GM21717 (cell line): ENCODE measurements at regions not wholly inside any gene's neighbourhood (a gene's known extent, or its start where the extent isn't known, plus 50 kb on each side); places are given as distances from the start of the nearest gene placed in this dataset.
"Not testable (repeated sequence)": the region's sequence is repeated elsewhere in the genome, so short reads cannot be mapped to it uniquely, and the experiment has no call there.

Experiments
- ATAC-seq: cut with Tn5 transposase; IDR thresholded peaks from one replicate; pipeline ENCODE4 v1.9.1; 2021; ENCODE audit warnings: mild to moderate bottlenecking, moderate library complexity; ENCODE audit not compliant: unreplicated experiment

- ATAC-seq = no peak
Observed at GRCh38 chr17:73838815-73839214, 194.6 kb upstream of the SDK2 start.

GRCh38 chr17:73840829-73841228 lies 196.6 kb upstream of the SDK2 start:
- no peak for ATAC-seq

GRCh38 chr17:73841431-73842060 lies 197.3 kb upstream of the SDK2 start:
- ATAC-seq = no peak

DNA sequence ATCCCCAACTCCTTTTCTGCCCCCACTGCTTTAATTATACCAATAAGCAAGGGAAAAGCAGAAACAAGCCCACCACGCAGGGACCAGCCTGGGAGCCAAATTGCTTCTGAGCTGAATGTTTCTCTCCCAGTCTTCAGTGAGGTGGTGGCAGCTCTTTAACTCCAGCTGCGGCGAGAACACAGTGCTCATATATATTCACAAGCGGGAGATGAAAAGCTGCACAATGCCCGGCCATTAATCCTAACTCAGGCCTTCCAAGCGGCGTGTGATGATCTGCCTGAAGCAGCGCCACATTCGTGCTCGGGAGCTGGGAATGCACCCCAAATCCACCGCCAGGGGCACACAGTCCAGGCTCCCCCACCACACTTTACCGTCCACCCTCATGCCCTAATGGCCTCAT lies 203.7 kb upstream of the SDK2 start:
- no peak for ATAC-seq

GRCh38 chr17:73850426-73850825 lies 206.2 kb upstream of the SDK2 start:
- ATAC-seq = no peak

- no peak for ATAC-seq
Observed at GRCh38 chr17:73851091-73851490, 206.8 kb upstream of the SDK2 start.

- ATAC-seq = no peak
Observed at GRCh38 chr17:73851921-73852320, 207.7 kb upstream of the SDK2 start.

DNA sequence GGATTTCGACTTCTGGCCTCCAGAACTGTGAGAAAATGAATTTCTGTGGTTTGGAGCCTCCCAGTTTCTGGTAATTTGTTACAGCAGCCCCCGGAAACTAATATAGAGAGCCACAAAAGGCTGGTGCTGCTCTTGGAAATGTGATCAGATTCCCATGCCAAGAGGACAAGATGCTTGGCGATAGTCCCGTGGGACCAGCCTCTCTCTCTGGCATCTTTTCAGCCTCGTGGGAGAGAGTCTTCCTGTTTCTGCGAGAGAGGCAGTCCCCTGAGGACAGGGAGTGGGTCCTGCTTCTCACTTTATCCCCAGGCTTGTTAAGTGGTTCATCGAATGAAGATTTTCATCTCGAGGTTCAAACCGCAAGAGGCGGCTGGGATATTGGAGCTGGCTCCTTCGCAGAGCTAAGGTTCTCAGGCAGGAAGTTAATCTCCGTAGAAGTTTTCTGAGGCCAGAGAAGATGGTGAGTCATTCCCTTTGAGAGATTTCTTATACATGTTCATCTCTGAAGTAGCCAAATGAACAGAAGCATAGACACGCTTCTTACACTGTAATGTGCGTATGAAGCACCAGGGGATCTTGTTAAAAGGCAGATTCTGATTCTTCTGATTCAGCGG lies 211.6 kb upstream of the SDK2 start:
- ATAC-seq = no peak

GRCh38 chr17:73856556-73856955 lies 212.3 kb upstream of the SDK2 start:
- no peak for ATAC-seq

DNA sequence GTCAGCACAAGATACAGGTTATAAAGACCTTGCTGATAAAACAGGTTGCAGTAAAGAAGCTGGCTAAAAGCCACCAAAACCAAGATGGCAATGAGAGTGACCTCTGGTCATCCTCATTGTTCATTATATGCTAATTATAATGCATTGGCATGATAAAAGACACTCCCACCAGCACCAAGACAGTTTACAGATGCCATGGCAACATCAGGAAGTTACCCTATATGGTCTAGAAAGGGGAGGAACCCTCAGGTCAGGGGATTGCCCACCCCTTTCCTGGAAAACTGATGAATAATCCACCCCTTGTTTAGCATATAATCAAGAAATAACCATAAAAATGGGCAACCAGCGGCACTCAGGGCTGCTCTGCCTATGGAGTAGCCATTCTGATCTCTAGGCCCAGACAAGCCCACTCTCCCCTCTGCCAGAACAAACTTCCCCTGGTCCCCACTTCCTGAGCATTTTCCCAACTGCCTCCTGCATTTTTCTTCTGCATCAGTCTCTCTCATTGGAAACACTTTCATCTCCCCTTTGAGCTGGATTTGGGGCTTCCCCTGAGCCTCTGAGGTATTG lies 215.3 kb upstream of the SDK2 start:
- ATAC-seq = not testable (repeated sequence)

DNA sequence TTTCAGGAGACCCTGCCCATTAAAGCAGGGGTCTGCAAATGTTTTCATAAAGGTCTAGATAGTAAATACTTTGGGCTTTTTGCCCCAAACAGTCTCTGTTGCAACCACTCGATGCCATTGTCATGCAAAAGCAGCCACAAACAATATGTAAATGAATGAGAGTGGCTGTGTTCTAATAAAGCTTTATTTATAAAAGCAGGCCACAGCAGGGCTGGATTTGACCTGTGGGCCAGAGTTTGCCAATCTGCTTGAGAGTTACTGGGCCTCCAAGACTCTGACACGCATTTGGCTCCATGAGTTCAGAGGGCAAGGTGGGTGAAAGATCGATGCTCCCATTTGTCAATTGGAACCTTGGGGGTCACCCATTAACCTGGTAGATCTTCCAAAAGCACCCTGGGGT lies 217.3 kb upstream of the SDK2 start:
- no peak for ATAC-seq

GRCh38 chr17:73863761-73864535 lies 219.7 kb upstream of the SDK2 start:
- ATAC-seq = no peak

DNA sequence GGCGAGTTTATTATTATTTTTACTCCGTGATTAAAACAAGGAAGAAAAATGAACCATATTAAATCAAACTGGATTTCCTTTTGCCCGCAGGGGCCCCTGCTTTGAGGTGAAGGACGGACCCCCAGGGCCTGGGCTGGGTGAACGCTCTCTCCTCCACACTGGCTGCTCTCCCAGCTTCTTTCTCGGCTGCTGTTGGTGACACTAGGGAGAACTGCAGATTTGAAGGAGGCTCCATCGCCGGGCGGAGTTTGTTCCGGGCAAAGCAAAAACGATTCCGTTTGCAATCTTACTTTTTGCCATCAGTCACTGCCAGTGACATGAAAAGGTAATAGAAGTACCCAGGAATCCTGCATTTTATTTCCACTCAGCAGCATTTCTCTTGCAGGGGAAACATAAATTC lies 221.6 kb upstream of the SDK2 start:
- ATAC-seq = no peak

DNA sequence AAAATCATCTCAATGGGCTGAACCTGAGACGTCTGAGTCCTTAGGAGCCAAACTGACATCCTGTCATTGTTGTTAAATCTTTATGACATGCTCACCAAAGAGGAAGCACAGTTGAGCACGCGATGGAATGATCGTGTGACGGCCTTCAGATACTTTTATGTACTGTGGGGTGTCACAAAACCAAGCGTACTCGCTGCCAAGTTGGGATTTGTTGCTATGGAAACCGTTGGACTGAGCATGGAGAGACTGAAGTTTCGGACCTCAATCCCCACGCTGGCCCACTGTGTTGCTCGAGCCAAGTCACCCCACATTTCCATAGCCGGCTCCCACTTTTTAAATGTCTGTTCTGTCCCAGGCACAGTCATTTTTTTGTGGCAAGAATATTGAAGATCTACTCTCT lies 222.8 kb upstream of the SDK2 start:
- ATAC-seq = no peak

DNA sequence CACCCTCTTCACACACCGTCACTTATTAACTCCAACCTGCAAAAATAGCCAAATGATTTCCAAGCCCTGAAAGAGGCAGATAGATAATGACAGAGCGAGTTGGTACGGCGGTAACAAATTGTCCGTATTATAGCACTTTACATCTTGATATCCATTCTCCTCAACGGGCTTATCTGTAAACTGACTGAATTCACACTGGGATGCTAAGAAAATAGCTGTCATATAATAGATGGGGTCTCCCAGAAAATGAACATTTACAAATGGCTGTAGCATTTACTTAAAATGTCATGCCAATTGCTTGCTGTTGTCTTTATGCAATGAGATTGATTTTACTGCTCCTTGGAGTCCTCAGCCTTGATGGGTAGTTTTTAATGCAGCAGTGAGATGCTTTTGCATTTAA lies 225.8 kb upstream of the SDK2 start:
- ATAC-seq = no peak

GRCh38 chr17:73870473-73870872 lies 226.2 kb upstream of the SDK2 start:
- ATAC-seq = no peak

DNA sequence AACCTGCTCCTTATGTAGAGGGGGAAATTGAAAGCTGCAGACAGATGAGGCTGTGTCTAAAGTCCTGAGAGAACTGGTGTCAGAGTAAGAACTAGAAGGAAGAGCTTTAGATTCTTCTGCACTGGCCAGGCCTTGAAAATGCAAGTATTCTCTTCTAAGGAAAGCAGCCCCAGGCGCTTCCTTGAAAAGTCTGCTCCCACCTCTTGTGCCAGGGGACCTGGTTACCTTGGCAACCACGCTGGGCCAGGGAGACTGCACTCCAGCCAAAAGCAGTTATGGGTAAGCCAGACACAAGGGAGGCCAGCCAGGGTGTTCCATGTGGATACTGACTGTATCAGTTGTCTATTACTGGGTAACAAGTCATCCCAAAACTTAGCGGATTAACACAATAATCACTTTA lies 228.6 kb upstream of the SDK2 start:
- ATAC-seq = no peak

- ATAC-seq = peak; percentile 65
Observed at GRCh38 chr17:73874008-73874720, 229.9 kb upstream of the SDK2 start.

DNA sequence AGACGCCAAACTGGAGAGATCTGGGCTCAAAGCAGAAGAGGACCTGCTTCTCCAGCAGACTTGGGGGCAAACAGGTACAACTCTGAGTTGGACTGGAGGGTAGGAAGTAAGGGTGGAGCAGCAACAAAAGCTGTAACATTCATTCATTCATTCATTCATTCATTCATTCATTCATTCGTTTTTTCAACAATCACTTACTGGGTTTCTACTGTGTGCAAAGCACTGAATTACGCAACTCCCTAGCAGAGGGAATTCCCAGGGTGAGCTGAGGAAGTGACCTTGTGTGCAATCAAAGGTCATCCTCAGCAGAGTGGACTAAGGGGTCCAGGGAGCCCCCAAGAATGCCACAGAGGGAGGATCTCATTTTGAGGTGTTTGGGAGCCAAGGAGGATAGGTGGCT lies 231.1 kb upstream of the SDK2 start:
- ATAC-seq = no peak

DNA sequence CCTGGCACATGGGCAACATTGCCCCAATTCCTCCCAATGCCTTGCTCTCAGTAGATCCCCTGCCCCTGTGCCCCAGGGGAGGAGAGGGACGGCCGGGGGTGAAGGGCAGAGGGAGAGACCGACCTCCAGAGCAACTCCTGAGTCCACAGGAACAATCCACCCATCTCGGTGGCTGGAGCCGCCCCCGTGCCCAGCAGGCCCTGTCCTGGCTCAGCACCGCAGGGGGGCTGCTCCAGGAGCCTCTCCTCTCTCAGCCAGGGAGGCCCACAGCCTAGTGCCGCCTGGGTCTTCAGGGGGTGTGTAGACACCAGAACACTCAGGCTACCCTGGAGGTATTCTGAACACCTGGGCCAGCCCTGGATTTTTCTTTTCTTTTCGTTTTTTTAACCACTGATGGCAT lies 233.7 kb upstream of the SDK2 start:
- no peak for ATAC-seq

- no peak for ATAC-seq
Observed at GRCh38 chr17:73878923-73879322, 234.7 kb upstream of the SDK2 start.
